GM12864 (cell line): ENCODE measurements at regions not wholly inside any gene's neighbourhood (a gene's known extent, or its start where the extent isn't known, plus 50 kb on each side); places are given as distances from the start of the nearest gene placed in this dataset.

Experiments used
- DNase-seq: peaks from one replicate; pipeline ENCODE4 v3.0.0-alpha.2; 2011; ENCODE audit warnings: low read depth
- H3K4me3 ChIP-seq: 2 replicates; pipeline ENCODE4 v1.5.1; 2011; ENCODE audit warnings: mild to moderate bottlenecking, low read depth, low read length, control low read depth
- TF ChIP-seq, protein P1 (sequence below): IDR thresholded peaks from 2 replicates; pipeline ENCODE4 v1.5.1; 2011; ENCODE audit warnings: low read depth, mild to moderate bottlenecking, moderate library complexity, low read length, control low read depth, inconsistent platforms; ENCODE audit errors: missing control alignments

DNA sequence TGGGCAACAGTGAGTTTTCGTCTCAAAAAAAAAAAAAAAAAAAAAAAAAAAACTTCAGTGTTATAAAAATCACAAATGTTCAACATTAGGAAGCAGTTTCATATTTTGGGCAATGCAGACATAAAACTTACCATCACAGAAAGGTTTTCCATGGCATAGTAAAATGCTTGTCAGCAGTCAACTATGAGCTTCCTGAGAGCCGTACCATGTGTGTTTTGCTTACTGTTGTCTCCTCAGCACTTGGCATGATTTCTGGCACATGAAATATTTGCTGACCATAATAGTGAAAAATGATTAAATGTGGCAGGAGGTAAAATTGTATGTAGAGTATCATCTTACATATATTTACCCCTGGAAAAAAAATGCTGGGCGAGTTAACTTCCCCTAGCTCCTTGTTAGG, 237.5 kb upstream of the SLC35B3 start:
- no peak for DNase-seq
- TF ChIP-seq, protein P1, sequence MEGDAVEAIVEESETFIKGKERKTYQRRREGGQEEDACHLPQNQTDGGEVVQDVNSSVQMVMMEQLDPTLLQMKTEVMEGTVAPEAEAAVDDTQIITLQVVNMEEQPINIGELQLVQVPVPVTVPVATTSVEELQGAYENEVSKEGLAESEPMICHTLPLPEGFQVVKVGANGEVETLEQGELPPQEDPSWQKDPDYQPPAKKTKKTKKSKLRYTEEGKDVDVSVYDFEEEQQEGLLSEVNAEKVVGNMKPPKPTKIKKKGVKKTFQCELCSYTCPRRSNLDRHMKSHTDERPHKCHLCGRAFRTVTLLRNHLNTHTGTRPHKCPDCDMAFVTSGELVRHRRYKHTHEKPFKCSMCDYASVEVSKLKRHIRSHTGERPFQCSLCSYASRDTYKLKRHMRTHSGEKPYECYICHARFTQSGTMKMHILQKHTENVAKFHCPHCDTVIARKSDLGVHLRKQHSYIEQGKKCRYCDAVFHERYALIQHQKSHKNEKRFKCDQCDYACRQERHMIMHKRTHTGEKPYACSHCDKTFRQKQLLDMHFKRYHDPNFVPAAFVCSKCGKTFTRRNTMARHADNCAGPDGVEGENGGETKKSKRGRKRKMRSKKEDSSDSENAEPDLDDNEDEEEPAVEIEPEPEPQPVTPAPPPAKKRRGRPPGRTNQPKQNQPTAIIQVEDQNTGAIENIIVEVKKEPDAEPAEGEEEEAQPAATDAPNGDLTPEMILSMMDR: no peak
- H3K4me3 ChIP-seq: no peak overlapping the region

DNA sequence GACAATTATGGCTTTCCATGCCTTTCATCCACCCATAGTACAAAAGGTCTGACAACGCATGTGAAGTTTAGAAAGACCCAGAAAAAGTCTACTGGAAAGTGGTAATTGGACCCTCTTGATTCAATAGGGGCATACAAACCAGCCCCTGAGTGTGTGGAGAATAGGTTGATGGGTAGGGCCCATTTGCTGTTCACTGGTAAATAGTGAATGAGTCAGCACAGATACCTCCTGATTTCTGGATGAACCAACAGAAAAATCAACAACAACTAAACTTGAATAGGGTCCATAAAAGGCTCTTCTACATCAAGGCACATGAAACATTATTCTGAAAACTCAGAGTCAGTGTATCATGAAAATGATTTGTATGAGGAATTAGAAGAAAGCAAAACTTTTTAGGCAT, 235.4 kb upstream of the SLC35B3 start:
- TF ChIP-seq, protein P1: no peak
- DNase-seq: no peak
- no peak overlapping the region for H3K4me3 ChIP-seq

DNA sequence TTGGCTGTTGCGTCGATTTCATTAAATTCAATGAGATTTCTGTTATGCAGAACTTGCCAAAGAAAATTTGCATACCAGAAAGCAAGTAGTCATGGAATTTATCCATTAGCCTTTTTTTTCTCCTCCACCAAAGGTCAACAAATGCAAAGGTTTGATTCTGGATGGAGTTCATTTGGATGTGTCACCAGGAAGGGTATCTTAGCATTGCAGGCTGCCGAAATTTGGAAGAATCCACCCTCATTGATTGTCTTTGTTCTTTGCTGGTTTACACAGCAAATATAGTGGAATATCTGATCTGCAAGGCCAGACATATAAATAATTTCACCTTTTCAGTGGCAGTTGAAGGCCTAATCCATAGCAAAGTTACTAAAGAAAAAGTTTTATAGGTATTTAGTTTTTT, 229.4 kb upstream of the SLC35B3 start:
- no peak overlapping the region for H3K4me3 ChIP-seq
- TF ChIP-seq, protein P1: no peak
- no peak for DNase-seq

DNA sequence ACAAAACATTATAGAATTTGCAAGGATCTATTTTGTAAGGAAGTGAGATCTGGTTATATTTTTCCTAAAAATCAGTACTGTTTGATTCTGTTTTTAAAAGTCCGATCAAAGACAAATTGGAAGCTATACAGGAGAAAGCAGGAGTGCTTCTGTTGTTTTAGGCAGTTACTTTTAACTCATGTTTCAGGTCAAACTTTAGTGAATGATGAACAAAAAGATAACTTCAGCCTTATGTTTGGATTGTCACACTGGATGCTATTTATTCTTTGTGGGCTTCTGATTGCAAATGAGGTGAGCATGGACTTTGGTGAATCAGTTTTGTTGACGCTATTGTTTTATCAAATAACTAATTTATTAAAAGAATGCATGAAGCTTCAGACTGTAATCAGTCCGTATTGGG, 228.7 kb upstream of the SLC35B3 start:
- TF ChIP-seq, protein P1: no peak
- no peak overlapping the region for H3K4me3 ChIP-seq
- no peak for DNase-seq

DNA sequence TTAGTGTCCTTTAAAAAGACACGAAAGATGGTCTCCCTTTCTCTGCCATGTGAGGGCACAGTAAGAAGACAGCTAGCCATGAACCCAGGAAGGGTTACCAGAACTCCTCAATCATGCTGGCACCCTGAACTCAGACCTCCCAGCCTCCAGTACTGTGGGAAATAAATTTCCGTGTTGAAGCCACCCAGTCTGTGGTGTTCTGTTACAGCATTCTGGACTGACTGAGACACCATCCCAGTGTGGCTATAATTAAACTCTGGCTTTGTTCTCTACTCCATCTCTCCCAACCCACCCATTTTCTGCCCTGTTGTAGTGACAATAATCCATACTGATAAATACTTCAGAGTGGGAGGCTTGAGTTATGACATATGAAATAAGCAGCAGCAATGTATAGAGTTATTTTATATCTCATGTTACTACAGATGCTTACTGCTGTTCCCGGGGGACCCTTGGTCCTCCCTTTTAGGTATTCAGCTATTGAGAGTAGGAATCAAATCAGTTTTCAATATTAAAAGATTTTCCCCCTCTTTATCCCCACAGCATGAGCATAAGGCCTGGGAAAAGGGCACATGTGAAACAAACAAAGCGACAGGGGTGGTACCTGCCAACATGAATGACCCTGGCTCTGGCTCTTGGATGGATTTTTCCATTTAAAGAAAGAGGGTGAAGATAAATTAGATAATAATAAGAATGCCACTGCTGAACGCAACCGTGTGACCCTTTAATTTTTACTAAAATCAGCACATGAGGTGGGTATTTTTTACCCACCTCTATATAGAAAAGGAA, 224.3 kb upstream of the SLC35B3 start:
- no peak overlapping the region for H3K4me3 ChIP-seq
- TF ChIP-seq, protein P1: no peak
- DNase-seq: no peak

DNA sequence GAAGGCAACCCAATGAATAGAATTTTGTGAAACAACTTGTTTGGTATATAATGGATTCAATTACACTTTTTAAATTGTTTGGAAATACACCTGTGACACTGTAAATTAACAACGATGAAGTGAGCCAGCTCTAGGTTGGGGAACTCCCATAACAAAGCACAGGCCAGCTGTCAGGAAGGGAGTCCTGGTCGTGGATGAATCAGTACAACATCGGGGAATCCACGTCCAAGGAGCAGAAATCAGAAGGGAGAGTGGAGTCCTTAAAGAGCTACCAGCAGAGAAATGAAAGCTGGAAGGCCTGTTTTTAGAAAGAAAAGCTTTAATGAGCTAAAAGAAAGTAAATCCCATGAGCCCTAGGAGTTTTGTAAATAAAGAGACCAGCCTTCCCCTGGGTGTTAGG, 223.1 kb upstream of the SLC35B3 start:
- TF ChIP-seq, protein P1: no peak
- H3K4me3 ChIP-seq: no peak overlapping the region
- no peak for DNase-seq

DNA sequence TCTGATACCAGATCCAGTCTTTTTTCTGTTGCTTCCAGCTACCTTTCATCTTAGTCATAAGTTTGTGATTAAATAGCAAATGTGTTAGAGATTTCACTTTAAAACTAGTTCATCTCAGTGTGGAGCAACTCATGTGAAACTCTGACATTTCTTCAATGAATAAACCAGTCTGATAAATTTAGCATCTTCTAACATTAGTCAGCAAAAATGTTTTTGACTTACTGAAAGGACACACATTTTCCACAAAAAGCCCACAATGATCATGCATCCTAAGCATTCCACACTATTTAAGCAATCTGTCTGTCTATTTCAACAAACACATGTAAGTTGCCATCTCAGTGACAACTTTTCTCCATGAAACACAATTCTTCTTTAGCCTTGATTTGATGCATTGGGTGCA, 222.2 kb upstream of the SLC35B3 start:
- no peak for DNase-seq
- H3K4me3 ChIP-seq: no peak overlapping the region
- TF ChIP-seq, protein P1: no peak
